ENCODE measurements at regions not wholly inside any gene's neighbourhood (a gene's known extent, or its start where the extent isn't known, plus 50 kb on each side); places are given as distances from the start of the nearest gene placed in this dataset.

- in situ Hi-C loops (cut with HindIII; ENCODE audit: low sequenced_read_pairs): no loop called here
- TF ChIP-seq, protein P1, sequence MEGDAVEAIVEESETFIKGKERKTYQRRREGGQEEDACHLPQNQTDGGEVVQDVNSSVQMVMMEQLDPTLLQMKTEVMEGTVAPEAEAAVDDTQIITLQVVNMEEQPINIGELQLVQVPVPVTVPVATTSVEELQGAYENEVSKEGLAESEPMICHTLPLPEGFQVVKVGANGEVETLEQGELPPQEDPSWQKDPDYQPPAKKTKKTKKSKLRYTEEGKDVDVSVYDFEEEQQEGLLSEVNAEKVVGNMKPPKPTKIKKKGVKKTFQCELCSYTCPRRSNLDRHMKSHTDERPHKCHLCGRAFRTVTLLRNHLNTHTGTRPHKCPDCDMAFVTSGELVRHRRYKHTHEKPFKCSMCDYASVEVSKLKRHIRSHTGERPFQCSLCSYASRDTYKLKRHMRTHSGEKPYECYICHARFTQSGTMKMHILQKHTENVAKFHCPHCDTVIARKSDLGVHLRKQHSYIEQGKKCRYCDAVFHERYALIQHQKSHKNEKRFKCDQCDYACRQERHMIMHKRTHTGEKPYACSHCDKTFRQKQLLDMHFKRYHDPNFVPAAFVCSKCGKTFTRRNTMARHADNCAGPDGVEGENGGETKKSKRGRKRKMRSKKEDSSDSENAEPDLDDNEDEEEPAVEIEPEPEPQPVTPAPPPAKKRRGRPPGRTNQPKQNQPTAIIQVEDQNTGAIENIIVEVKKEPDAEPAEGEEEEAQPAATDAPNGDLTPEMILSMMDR (IDR thresholded peaks at IDR 0.05; ENCODE audit: low read depth, low read length, missing control alignments): no peak
Measured at GRCh38 chr9:35540315-35540714, 50.4 kb downstream of the RUSC2 start.

GRCh38 chr9:35546853-35547252 is 56.9 kb downstream of the RUSC2 start:
- in situ Hi-C loops (cut with HindIII; ENCODE audit: low sequenced_read_pairs): no loop called here
- DNase-seq (ENCODE audit: low read depth): no peak
- H3K4me3 ChIP-seq (ENCODE audit: low read depth, low read length): no peak overlapping the region
- TF ChIP-seq, protein P1 (IDR thresholded peaks at IDR 0.05; ENCODE audit: low read depth, low read length, missing control alignments): no peak

More at GRCh38 chr9:35540315-35540714, 50.4 kb downstream of the RUSC2 start:
- no peak for DNase-seq (ENCODE audit: low read depth)
- H3K4me3 ChIP-seq (ENCODE audit: low read depth, low read length): no peak overlapping the region

- DNase-seq (ENCODE audit: low read depth): no peak
- TF ChIP-seq, protein P1 (IDR thresholded peaks at IDR 0.05; ENCODE audit: low read depth, low read length, missing control alignments): no peak
- in situ Hi-C loops (cut with HindIII; ENCODE audit: low sequenced_read_pairs): no loop called here
- H3K4me3 ChIP-seq (ENCODE audit: low read depth, low read length): no peak overlapping the region
Measured at GRCh38 chr9:35547889-35548418, 57.1 kb upstream of the TESK1 start.

DNA sequence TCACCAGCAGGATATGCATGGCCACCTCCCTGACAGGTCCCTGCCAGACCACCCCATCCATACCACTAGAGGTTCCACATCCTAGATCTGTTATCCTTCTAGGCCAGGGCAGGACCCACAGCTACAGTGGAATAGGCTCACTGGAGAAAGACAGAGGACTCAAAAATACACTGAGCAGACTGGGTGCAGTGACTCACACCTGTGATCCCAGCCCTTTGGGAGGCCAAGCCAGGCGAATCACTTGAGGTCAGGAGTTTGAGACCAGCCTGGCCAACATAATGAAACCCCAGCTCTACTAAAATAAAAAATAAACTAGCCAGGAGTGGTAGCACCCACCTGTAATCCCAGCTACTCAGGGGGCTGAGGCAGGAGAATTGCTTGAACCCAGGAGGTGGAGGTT is 56.5 kb upstream of the TESK1 start:
- TF ChIP-seq, protein P1 (IDR thresholded peaks at IDR 0.05; ENCODE audit: low read depth, low read length, missing control alignments): no peak
- in situ Hi-C loops (cut with HindIII; ENCODE audit: low sequenced_read_pairs): no loop called here
- H3K4me3 ChIP-seq (ENCODE audit: low read depth, low read length): no peak overlapping the region
- DNase-seq (ENCODE audit: low read depth): no peak

DNA sequence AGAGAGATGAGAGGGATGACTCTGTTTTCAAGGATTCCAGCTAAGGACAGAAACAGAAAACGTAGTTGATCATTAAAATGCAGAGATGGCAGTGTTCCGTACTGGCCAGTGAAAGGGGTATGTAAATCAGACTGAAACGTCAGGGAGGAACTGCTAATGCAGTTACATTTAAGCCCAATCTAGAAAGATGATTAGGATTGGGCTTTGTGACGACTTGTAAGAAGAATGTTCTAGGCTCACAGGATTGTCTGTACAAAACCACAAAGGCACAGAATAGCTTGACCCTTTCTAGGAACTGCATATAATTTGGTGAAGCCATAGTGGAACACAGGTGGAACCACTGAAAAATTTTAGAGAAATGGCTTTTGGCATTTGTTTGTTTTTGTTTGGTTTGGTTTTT is 55.6 kb upstream of the TESK1 start:
- H3K4me3 ChIP-seq (ENCODE audit: low read depth, low read length): no peak overlapping the region
- TF ChIP-seq, protein P1 (IDR thresholded peaks at IDR 0.05; ENCODE audit: low read depth, low read length, missing control alignments): no peak
- DNase-seq (ENCODE audit: low read depth): no peak
- in situ Hi-C loops (cut with HindIII; ENCODE audit: low sequenced_read_pairs): no loop called here

DNA sequence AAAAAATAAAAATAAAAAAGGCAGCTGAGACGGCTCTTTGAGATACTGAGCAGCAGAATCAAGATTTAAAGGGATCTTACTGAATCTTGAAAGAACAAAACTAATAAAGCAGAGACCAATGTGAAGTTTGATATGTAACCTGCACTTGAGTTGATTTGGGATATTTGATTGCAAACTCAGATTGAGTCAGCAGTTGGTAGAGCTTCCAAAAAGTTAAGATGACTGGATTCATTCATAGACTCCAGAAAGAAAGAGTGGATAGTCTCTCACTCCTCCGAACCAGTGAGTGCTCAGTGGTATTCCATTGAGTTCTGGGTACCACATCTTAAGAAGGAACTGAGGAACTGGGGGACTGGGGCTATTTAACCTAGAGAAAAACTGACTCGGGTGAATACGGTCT is 52.7 kb upstream of the TESK1 start:
- no peak overlapping the region for H3K4me3 ChIP-seq (ENCODE audit: low read depth, low read length)
- TF ChIP-seq, protein P1 (IDR thresholded peaks at IDR 0.05; ENCODE audit: low read depth, low read length, missing control alignments): no peak
- in situ Hi-C loops (cut with HindIII; ENCODE audit: low sequenced_read_pairs): loop anchor here (5.0 kb wide), 1 partner anchor 75 kb away; no protein-coding TSS in a partner anchor
- DNase-seq (ENCODE audit: low read depth): no peak
